GM23338 (cell line): ENCODE measurements at regions not wholly inside any gene's neighbourhood (a gene's known extent, or its start where the extent isn't known, plus 50 kb on each side); places are given as distances from the start of the nearest gene placed in this dataset.

Experiments
- ATAC-seq: fragments of 200-7000 bp; cut with Tn5 transposase; 3 replicates; pipeline ENCODE4 v1.9.1; 2020
- DNase-seq: peaks from one replicate; pipeline ENCODE4 v3.0.0-alpha.2; 2015; ENCODE audit warnings: low spot score
- H2AFZ ChIP-seq: fragments of 200-600 bp; sonication (generic); 2 replicates; pipeline ENCODE4 v1.8.0; 2016; ENCODE audit warnings: antibody characterized with exemption, mild to moderate bottlenecking, moderate library complexity
- H3F3A ChIP-seq: fragments of 200-600 bp; sonication (generic); replicated peaks from 2 replicates; pipeline ENCODE4 v1.8.0; 2017; ENCODE audit warnings: antibody characterized with exemption, mixed run types, low read depth
- H3K27ac ChIP-seq: fragments of 200-600 bp; sonication (generic); 2 replicates; pipeline ENCODE4 v1.6.1; 2016; ENCODE audit warnings: low read depth
- H3K27me3 ChIP-seq: fragments of 200-600 bp; sonication (generic); 2 replicates; pipeline ENCODE4 v1.8.0; 2016; ENCODE audit warnings: mild to moderate bottlenecking, mixed run types, moderate library complexity; ENCODE audit not compliant: insufficient read depth
- H3K36me3 ChIP-seq: fragments of 200-600 bp; sonication (generic); 2 replicates; pipeline ENCODE4 v1.8.0; 2016; ENCODE audit warnings: mild to moderate bottlenecking; ENCODE audit not compliant: insufficient read depth
- H3K4me1 ChIP-seq: fragments of 200-600 bp; sonication (generic); 2 replicates; pipeline ENCODE4 v1.8.0; 2016; ENCODE audit warnings: mild to moderate bottlenecking, moderate library complexity; ENCODE audit not compliant: insufficient read depth
- H3K4me2 ChIP-seq: fragments of 200-600 bp; sonication (generic); 2 replicates; pipeline ENCODE4 v1.7.1; 2017; ENCODE audit warnings: mixed run types
- H3K4me3 ChIP-seq: fragments of 200-600 bp; sonication (generic); 2 replicates; pipeline ENCODE4 v1.6.1; 2016; ENCODE audit warnings: mixed run types
- H3K79me2 ChIP-seq: fragments of 200-600 bp; sonication (generic); replicated peaks from 2 replicates; pipeline ENCODE4 v1.8.0; 2017; ENCODE audit warnings: mild to moderate bottlenecking; ENCODE audit not compliant: insufficient read depth
- H3K9me2 ChIP-seq: fragments of 200-600 bp; sonication (generic); 2 replicates; pipeline ENCODE4 v1.8.0; 2017; ENCODE audit not compliant: insufficient read depth
- H4K20me1 ChIP-seq: fragments of 200-600 bp; sonication (generic); replicated peaks from 2 replicates; pipeline ENCODE4 v1.8.0; 2017; ENCODE audit warnings: mild to moderate bottlenecking; ENCODE audit not compliant: insufficient read depth
- H3K27ac Mint-ChIP-seq: 2 replicates; pipeline ENCODE4 v1.8.0; 2020; ENCODE audit warnings: inconsistent platforms, mild to moderate bottlenecking, moderate library complexity, mixed read lengths
- H3K27me3 Mint-ChIP-seq: 3 replicates; pipeline ENCODE4 v1.8.0; 2022; ENCODE audit warnings: low read depth, mild to moderate bottlenecking, moderate library complexity, mixed read lengths, inconsistent platforms; ENCODE audit not compliant: insufficient read depth, poor library complexity
- H3K36me3 Mint-ChIP-seq: 3 replicates; pipeline ENCODE4 v1.8.0; 2021; ENCODE audit warnings: low read depth, mild to moderate bottlenecking, inconsistent platforms, moderate library complexity, mixed read lengths
- H3K4me1 Mint-ChIP-seq: 3 replicates; pipeline ENCODE4 v1.8.0; 2020; ENCODE audit warnings: mild to moderate bottlenecking, inconsistent platforms, mixed read lengths
- H3K4me3 Mint-ChIP-seq: 3 replicates; pipeline ENCODE4 v1.8.0; 2021; ENCODE audit warnings: moderate library complexity, mild to moderate bottlenecking, inconsistent platforms, mixed read lengths
- H3K9me3 Mint-ChIP-seq: 3 replicates; pipeline ENCODE4 v1.8.0; 2020; ENCODE audit warnings: moderate library complexity, mild to moderate bottlenecking, inconsistent platforms, mixed read lengths
- CREB1 ChIP-seq: fragments of 250-450 bp; sonication (Bioruptor Pico); IDR thresholded peaks from 2 replicates; pipeline ENCODE4 v1.5.0; 2020; ENCODE audit warnings: low read depth, mild to moderate bottlenecking, moderate library complexity
- CTCF ChIP-seq, 2 experiments: fragments of 200-600 bp in 1 of 2; sonication (generic) in 1 of 2; conservative IDR thresholded peaks; 2 replicates each; pipeline versions ENCODE4 v1.5.1 to v1.6.1; 2016 to 2017; ENCODE audit warnings: antibody characterized with exemption in 2 of 2, low read depth in 2 of 2, mild to moderate bottlenecking in 2 of 2, moderate library complexity in 1 of 2
- JUNB ChIP-seq: IDR thresholded peaks from one replicate; pipeline ENCODE4 v1.6.1; 2016; ENCODE audit warnings: antibody characterized with exemption; ENCODE audit not compliant: unreplicated experiment
- POLR2AphosphoS5 ChIP-seq: IDR thresholded peaks from 2 replicates; pipeline ENCODE4 v1.6.1; 2016; ENCODE audit warnings: antibody characterized with exemption, low read depth
- REST ChIP-seq: IDR thresholded peaks from one replicate; pipeline ENCODE4 v1.6.1; 2018; ENCODE audit warnings: antibody characterized with exemption; ENCODE audit not compliant: unreplicated experiment
- ZNF114 ChIP-seq: fragments of 250-450 bp; sonication (Bioruptor Pico); IDR thresholded peaks from 2 replicates; pipeline ENCODE4 v1.5.0; 2020; ENCODE audit warnings: mild to moderate bottlenecking, moderate library complexity
- ZNF462 ChIP-seq: fragments of 250-450 bp; sonication (Bioruptor Pico); IDR thresholded peaks from 2 replicates; pipeline ENCODE4 v1.5.0; 2020; ENCODE audit warnings: mild to moderate bottlenecking, moderate library complexity

GRCh38 chr1:163924041-163924440, 602.3 kb downstream of the NUF2 start:
- H3K4me3 ChIP-seq, result no peak overlapping the region
- no peaks in the 10 kb centered on the region for H3F3A ChIP-seq
- H3K79me2 ChIP-seq, result no peaks in the 10 kb centered on the region
- no peak overlapping the region for H3K4me3 Mint-ChIP-seq
- ATAC-seq (no peak), DNase-seq (no peak)
- no peaks in the 10 kb centered on the region; the same call in 2 of the 3 replicates for H3K9me3 Mint-ChIP-seq
- no peak overlapping the region for H3K27ac Mint-ChIP-seq
- no peak overlapping the region for H3K4me2 ChIP-seq
- H3K27ac ChIP-seq, result no peak overlapping the region
- H3K4me1 ChIP-seq, result peaks cover 12% of the 10 kb centered on the region
- no peaks in the 10 kb centered on the region for H3K36me3 ChIP-seq
- TF ChIP-seq POLR2AphosphoS5 (no peak), ZNF114 (CRISPR knock-in tag) (no peak), ZNF462 (CRISPR knock-in tag) (no peak), REST (no peak), CREB1 (CRISPR knock-in tag) (no peak), JUNB (no peak), CTCF (conservative IDR thresholded peaks at IDR 0.05; ENCODE audit: low read depth in 2 of 2) (no peak)
- H3K36me3 Mint-ChIP-seq, result 0 out of 3 replicates have a peak, but pooled peaks cover 5% of the 10 kb centered on the region
- H3K27me3 Mint-ChIP-seq, result no peaks in the 10 kb centered on the region
- no peaks in the 10 kb centered on the region for H3K9me2 ChIP-seq
- H2AFZ ChIP-seq, result no peak overlapping the region
- H4K20me1 ChIP-seq, result no peaks in the 10 kb centered on the region
- no peaks in the 10 kb centered on the region for H3K27me3 ChIP-seq
- H3K4me1 Mint-ChIP-seq, result peaks cover 18% of the 10 kb centered on the region
